GM12878 (cell line): ENCODE measurements at regions not wholly inside any gene's neighbourhood (a gene's known extent, or its start where the extent isn't known, plus 50 kb on each side); places are given as distances from the start of the nearest gene placed in this dataset.
"Not testable (repeated sequence)": the region's sequence is repeated elsewhere in the genome, so short reads cannot be mapped to it uniquely, and the experiment has no call there.

Experiments
- ATAC-seq: fragments of 200-7000 bp; cut with Tn5 transposase; 3 replicates; pipeline ENCODE4 v1.9.1; 2020; ENCODE audit warnings: mild to moderate bottlenecking, moderate library complexity
- BruUV-seq: library from RNA; stranded (reverse); fragments of 400-500 nt; replicated peaks from 2 replicates; lab custom pipeline; 2021; lab: Mats Ljungman, UMichigan
- CTCF ChIA-PET: fragments of 300-600 bp; sonication (Branson Sonifier 250); formaldehyde crosslinking; extraction: SDS; loops from one replicate; lab custom pipeline; 2021; ENCODE audit warnings: inconsistent platforms; lab: Yijun Ruan, JAX
- POLR2A ChIA-PET: fragments of 350-600 bp; formaldehyde crosslinking; extraction: SDS; loops from one replicate; lab custom pipeline; 2021; ENCODE audit warnings: inconsistent platforms; lab: Charles Lee
- RAD21 ChIA-PET: fragments of 300-600 bp; sonication (Branson Sonifier 250); formaldehyde crosslinking; loops from one replicate; lab custom pipeline; 2023; ENCODE audit warnings: antibody characterized with exemption; ENCODE audit not compliant: unreplicated experiment; lab: Charles Lee
- SMC1A ChIA-PET: fragments of 300-600 bp; sonication (Branson Sonifier 250); formaldehyde crosslinking; loops from one replicate; lab custom pipeline; 2023; ENCODE audit not compliant: unreplicated experiment, uncharacterized antibody; lab: Charles Lee
- DNase-seq: peaks from one replicate; pipeline ENCODE4 v3.0.0-alpha.2; 2011; ENCODE audit warnings: low read depth, low spot score
- FAIRE-seq: peaks from 3 replicates; lab custom pipeline; 2011; peaks lifted over from hg19 to GRCh38; lab: Jason Lieb, UNC
- H2AFZ ChIP-seq: 2 replicates; pipeline ENCODE4 v1.6.0; 2011; ENCODE audit warnings: low read depth, low read length, control low read depth; ENCODE audit not compliant: control insufficient read depth
- H3K27ac ChIP-seq: 2 replicates; pipeline ENCODE4 v1.5.1; 2011; ENCODE audit warnings: control low read depth; ENCODE audit not compliant: control insufficient read depth, insufficient read depth
- H3K27me3 ChIP-seq, 2 experiments: replicated peaks in 1 of 2; 2 replicates each; pipeline versions ENCODE4 v1.6.0 to v1.6.1; 2011; ENCODE audit warnings: low read length in 1 of 2; ENCODE audit not compliant: control insufficient read depth in 2 of 2, insufficient read depth in 2 of 2
- H3K36me3 ChIP-seq, 2 experiments: 2 replicates each; pipeline ENCODE4 v1.5.1; 2011; ENCODE audit warnings: low read length in 1 of 2; ENCODE audit not compliant: control insufficient read depth in 2 of 2, insufficient read depth in 2 of 2
- H3K4me1 ChIP-seq: 2 replicates; pipeline ENCODE4 v1.6.1; 2011; ENCODE audit warnings: mild to moderate bottlenecking, low read length, moderate library complexity, mixed read lengths; ENCODE audit not compliant: control insufficient read depth, insufficient read depth
- H3K4me2 ChIP-seq: 2 replicates; pipeline ENCODE4 v1.6.0; 2011; ENCODE audit warnings: control low read depth; ENCODE audit not compliant: control insufficient read depth, insufficient read depth
- H3K4me3 ChIP-seq: fragments of 200-600 bp; sonication (generic); 2 replicates; pipeline ENCODE4 v1.5.1; 2016
- H3K79me2 ChIP-seq: 2 replicates; pipeline ENCODE4 v1.6.0; 2011; ENCODE audit warnings: low read length; ENCODE audit not compliant: control insufficient read depth, insufficient read depth
- H3K9ac ChIP-seq: 2 replicates; pipeline ENCODE4 v1.8.0; 2011; ENCODE audit warnings: low read length, control low read depth, mixed read lengths; ENCODE audit not compliant: control insufficient read depth, insufficient read depth
- H3K9me3 ChIP-seq: replicated peaks from 3 replicates; pipeline ENCODE4 v1.5.1; 2011; ENCODE audit warnings: mild to moderate bottlenecking, low read length; ENCODE audit not compliant: control insufficient read depth, insufficient read depth
- H4K20me1 ChIP-seq: 2 replicates; pipeline ENCODE4 v1.6.0; 2011; ENCODE audit not compliant: control insufficient read depth, insufficient read depth
- IRF3 ChIP-seq: fragments of 450-650 bp; IDR thresholded peaks from 2 replicates; pipeline ENCODE4 v1.6.1; 2014; ENCODE audit warnings: mild to moderate bottlenecking
- KAT2A ChIP-seq: conservative IDR thresholded peaks from 2 replicates; pipeline ENCODE4 v1.6.1; 2011; ENCODE audit warnings: low read depth, low read length; ENCODE audit not compliant: control insufficient read depth
- POLR2A ChIP-seq: IDR thresholded peaks from 2 replicates; pipeline ENCODE4 v1.6.1; 2011; ENCODE audit warnings: low read depth, mild to moderate bottlenecking, low read length
- RAD51 ChIP-seq: fragments of 450-650 bp; IDR thresholded peaks from 2 replicates; pipeline ENCODE4 v1.6.1; 2016; ENCODE audit warnings: moderate library complexity, mild to moderate bottlenecking, inconsistent platforms
- TAF1 ChIP-seq: IDR thresholded peaks from 2 replicates; pipeline ENCODE4 v1.6.1; 2011; ENCODE audit warnings: mild to moderate bottlenecking, low read depth, low read length, borderline replicate concordance
- ZBTB11 ChIP-seq: fragments of 450-650 bp; formaldehyde crosslinking; IDR thresholded peaks from 2 replicates; pipeline ENCODE4 v1.5.0; 2022; ENCODE audit warnings: mild to moderate bottlenecking, missing genetic modification characterization
- ZNF24 ChIP-seq: fragments of 450-650 bp; IDR thresholded peaks from 2 replicates; pipeline ENCODE4 v1.6.1; 2017; ENCODE audit warnings: antibody characterized with exemption, mild to moderate bottlenecking
- ZZZ3 ChIP-seq: IDR thresholded peaks from 2 replicates; pipeline ENCODE4 v1.6.1; 2011; ENCODE audit warnings: low read depth; ENCODE audit not compliant: control insufficient read depth, insufficient read length
- WGBS: methylation state at CpG from one replicate; pipeline ENCODE4 v1.1.6; 2016; ENCODE audit warnings: low lambda C conversion rate; ENCODE audit not compliant: insufficient replicate concordance, insufficient coverage; ENCODE audit errors: missing lambda C conversion rate; 5-methylcytosine and 5-hydroxymethylcytosine counted together
- in situ Hi-C: fragments of 300-500 bp; cut with MboI; formaldehyde crosslinking; loops from 9 replicates; pipeline ENCODE4 v1.14.3; 2018; ENCODE audit warnings: mixed read lengths
- intact Hi-C: fragments of 100-400 bp; cut with micrococcal nuclease; formaldehyde crosslinking; loops from one replicate; pipeline ENCODE4 v1.14.2; 2022; ENCODE audit not compliant: unreplicated experiment

- TF ChIP-seq IRF3 (no peak), ZBTB11 (CRISPR knock-in tag) (no peak), ZNF24 (no peak), TAF1 (no peak), POLR2A (no peak), RAD51 (no peak), ZZZ3 (no peak), KAT2A (no peak)
These were observed 244.6 kb downstream of the SPANXN4 start (continued) for GRCh38 chrX:143270317-143270716.

GRCh38 chrX:143244593-143244992 lies 218.9 kb downstream of the SPANXN4 start:
- WGBS, result 25% methylated on average over 2 of the region's 2 CpGs
- ATAC-seq, H3K4me2 ChIP-seq, POLR2A ChIA-PET, H3K9me3 ChIP-seq, H3K27me3 ChIP-seq, RAD21 ChIA-PET, in situ Hi-C loops, BruUV-seq, CTCF ChIA-PET, H3K36me3 ChIP-seq, H4K20me1 ChIP-seq, H3K79me2 ChIP-seq, H3K27ac ChIP-seq, FAIRE-seq, DNase-seq, H3K4me1 ChIP-seq, H3K9ac ChIP-seq, H2AFZ ChIP-seq, H3K4me3 ChIP-seq, intact Hi-C loops, SMC1A ChIA-PET: not testable (repeated sequence)
